Activated CD8-positive, alpha-beta memory T cell treated with anti-CD3 and anti-CD28 coated beads for 1 hour (primary cell): ENCODE measurements at regions not wholly inside any gene's neighbourhood (a gene's known extent, or its start where the extent isn't known, plus 50 kb on each side); places are given as distances from the start of the nearest gene placed in this dataset.

ENCODE experiments used
- DNase-seq, 2 donors: peaks; one replicate each; pipeline ENCODE4 v3.0.0-alpha.2; 2020; ENCODE audit warnings: low read depth in 1 of 2; ENCODE audit errors: extremely low read depth in 1 of 2

DNA sequence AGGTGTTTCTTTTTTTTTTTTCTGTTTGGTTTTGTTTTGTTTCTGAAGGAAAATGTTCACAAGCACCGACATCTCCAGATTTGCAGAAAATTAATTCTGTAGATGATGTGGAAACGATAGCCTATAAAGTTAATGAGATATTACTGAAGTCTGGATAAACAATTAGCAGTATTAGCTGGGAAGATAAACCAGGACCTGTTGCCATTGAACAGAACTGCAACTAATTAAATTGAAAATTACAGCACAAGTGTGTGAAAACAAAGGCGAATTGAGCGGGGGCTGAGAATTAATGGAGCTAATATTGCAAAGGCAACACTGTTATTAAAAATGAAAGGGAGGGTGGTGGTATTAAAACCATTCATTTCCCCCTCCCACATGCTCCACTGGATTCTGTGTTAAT, 107.5 kb upstream of the AJAP1 start:
- DNase-seq: no peak

DNA sequence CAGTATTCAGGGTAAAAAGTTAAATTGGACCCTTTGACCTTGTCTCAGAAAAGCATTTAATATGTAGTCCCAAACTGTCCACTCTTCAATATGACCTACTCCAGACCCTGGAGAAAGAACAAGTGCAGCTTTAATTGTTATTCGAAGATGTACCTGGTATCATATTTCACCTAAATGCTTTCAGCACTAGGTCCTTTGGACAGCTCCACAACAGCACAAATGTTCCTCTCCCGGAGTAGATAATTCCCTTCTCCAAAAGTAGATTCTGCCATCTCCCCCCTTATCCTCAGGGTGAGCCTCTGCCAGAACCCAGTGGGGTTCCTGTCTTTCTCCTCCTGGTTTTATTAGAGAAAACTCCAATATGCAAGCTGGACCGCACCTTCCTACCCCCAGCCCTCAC, 104.5 kb upstream of the AJAP1 start:
- no peak for DNase-seq

GRCh38 chr1:4550941-4551340, 103.5 kb upstream of the AJAP1 start:
- DNase-seq: no peak

DNA sequence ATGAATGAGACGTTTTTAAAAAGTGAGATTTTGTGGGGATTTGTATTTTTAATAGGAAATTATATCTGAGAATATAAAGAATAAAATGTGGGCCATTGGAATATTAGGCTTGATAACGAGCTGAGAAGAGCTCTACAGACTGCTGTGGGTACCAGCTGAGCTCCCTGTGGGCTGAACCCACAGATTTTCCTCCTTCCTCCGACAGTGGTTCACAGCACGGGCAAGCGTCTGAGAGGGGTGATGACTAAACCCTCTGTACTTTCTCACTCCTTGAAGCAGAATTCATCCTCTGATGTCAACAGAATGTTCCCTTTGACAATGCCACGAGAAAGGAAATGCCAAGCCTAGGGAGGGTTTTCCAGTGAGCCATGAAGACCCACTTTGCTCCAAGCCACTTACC, 102.7 kb upstream of the AJAP1 start:
- DNase-seq: no peak

GRCh38 chr1:4553761-4554160, 100.6 kb upstream of the AJAP1 start:
- no peak for DNase-seq

DNA sequence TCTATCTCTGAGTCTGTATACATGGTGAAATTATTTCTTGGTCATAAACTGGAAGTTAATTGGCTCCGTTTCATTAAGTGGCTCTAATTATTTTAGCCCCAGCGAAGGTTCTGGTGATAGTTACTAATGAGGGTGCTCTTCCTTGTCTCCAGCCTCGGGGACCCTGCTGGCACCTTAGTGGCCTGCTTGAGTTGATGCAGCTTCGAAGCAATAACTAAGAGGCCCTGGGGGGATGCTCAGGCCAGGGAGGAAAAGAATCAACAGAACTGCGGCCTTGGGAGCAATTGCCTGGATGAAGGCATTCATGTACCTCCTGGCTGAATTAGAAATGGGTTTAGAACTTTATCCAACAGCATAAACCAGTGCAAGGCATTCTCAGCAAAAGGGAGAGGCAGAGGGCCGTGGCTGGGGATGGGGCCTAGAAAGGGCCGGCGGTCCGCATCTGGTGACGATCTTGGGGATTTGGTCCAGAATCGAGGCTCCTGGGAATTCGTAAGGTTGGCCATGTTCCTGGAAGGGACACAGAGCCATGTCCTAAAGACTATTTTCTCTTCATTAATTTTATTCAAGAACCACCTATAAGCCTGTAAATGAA, 100.0 kb upstream of the AJAP1 start:
- DNase-seq: no peak

GRCh38 chr1:4557949-4558348, 96.5 kb upstream of the AJAP1 start:
- DNase-seq: no peak

DNA sequence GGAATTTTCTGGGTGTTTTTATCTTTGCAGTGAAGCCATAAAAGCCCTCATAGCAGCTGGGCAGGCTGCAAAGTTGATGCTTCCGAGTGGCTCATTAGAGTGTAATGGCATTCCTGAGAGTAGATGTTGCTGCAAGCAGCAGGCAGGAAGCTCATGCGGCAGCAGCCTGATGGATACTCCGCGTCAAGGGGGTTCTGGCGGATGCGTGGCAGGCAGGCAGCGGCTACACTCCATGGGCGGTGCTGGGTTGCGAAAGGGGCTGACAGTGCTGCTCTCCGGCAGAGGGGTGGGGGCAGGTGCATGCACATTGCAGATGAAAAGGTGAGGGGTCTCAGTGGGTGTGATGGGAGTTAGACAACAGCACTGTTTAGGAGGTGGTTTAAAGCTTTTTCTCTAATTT, 93.2 kb upstream of the AJAP1 start:
- DNase-seq: no peak

- no peak for DNase-seq
Measured at GRCh38 chr1:4562321-4562720, 92.1 kb upstream of the AJAP1 start.

DNA sequence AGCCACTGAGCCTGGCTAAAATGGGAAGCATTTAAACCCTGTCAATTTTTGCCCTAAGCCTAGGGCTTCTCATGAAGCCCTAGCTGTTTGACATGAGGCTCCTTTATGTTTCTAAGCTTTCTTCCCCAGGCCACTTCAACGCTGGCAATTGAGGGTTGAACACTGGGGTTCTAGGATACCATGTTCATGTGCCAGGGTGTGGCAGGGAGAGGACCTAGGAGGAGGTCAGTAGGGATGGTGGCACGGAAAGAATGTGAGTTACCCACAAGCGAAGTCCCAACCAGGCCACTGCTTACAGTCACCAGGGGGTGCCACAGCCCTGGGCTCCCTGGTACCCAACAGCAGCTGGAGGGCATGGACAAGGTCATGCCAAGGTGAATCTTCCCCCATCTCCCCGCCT, 90.8 kb upstream of the AJAP1 start:
- no peak for DNase-seq

GRCh38 chr1:4564051-4564450, 90.4 kb upstream of the AJAP1 start:
- no peak for DNase-seq

DNA sequence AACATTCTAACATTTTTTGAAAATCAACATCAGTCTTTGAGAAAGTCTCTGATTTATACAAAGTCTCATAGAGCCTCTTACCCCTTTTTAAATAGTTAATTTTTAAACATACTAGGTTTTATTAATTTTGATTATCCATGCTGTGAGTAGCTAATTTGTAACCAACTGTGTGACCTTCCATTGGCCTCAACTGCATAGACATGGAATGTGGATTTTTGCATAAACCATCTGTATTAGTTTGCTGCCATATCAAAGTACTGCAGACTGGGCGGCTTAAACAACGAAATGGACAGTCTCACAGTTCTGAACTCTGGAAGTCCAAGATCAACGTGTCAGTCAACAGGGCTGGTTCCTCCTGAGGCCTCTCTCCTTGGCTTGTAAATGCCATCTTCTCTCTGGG, 89.2 kb upstream of the AJAP1 start:
- no peak for DNase-seq

DNA sequence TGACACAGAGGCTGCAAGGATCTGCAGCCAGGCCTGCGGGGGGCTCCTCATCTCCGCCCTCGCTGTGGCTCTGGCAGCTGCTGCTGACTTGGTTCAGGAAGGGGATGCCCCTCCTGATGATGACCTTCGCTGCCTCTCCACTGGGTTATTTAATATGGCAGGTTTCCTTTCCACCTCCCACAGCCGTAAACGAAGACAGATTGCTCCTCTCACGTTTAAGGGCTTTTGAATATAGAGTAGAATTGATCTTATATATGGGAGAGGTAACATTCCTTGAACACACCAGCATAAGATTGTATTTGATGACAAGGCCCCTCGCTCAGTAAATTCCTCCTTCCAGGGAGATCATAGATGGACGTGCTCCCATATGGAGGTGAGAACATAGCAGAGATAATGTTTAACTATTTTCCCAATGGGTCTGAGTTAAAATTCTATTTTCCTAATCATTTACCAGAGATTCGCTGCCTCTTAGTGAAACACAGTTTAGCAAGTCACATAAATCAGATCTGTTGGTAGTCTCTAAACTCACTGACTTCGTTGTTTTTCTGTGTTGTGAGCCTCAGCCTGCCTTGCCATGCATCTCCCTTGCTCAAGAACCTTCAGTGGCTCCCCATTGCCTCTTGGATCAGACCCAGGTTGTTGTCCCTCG, 88.5 kb upstream of the AJAP1 start:
- DNase-seq: no peak

DNA sequence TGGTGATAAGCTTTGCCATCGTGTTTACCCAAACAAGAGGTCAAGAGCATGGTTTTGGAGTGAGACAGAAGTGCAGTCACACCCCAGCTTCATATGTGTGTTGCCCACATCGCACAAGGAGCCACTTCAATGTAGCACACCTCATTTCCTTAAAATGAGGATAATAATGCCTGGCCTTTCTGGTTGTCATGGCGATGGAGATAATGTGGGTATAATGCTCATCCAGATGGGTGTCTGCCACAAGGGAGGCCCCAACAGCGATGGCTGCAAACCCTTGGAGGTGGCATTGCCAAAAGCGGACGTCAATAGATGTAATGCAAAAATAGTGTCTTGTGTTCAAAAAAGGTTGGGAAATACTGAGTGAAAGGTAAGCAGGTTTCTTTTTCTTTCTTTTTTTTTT, 83.1 kb upstream of the AJAP1 start:
- DNase-seq: no peak

DNA sequence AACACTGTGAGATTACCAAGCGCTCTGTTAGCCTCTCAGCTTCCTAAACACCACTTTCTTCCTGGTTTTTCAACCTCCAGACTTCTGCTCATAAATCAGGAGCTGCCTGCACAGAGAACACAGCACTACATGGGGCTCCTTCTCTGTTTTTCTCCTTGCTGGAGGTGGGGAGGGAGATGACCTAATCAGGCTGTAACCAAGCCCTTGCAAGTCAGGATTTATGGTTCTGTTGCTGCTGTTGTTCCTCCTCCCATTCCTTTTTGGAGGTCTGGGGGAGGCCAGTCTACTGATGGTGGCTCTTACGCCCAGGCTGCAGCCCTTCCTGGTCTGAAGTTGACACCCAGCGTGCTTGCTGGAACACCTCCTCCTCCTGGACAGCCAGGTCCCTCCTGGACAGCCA, 80.9 kb upstream of the AJAP1 start:
- no peak for DNase-seq

- DNase-seq: no peak
Measured at GRCh38 chr1:4581807-4582206, 72.6 kb upstream of the AJAP1 start.

DNA sequence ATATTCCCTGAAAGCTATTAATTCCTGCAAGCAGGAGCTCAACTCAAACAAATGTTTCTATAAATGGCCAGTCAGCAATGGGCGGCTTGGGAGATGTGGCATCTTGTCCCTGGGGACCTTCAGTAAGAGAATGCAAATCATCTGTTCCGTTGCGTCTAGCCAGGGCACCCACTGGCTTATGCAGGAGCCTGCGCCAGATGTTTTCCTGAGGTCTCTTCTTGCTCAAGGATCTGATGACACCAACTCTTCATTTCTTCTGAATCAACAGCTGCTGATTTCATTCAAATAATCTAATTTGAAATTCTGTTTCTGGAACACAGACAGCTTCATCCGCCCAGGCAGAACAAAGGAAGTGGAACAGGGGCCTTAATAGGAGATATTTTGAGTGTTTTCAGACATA, 70.0 kb upstream of the AJAP1 start:
- DNase-seq: no peak

DNA sequence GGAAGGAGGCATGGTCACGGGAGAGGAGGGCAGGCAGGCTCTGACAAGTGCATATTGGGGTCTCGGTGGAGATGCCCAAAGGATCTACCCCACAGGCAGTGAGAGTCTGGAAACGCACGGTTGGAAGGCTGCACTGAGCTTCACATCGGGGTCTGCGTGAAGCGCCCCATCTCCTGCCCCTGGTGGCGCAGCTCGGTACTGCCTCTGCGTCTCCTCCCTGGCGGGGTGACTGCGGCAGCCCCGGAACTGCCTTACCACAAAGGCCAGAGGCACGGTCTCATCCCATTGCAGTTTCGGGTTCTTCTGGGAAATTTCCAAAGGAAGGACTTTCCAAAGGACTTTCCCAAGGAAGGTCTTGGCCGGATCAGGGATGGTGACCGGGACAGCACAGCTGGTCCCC, 69.2 kb upstream of the AJAP1 start:
- peak in 1 of 2 donors; percentile 24 for DNase-seq

- DNase-seq: no peak
Measured at GRCh38 chr1:4585705-4586104, 68.7 kb upstream of the AJAP1 start.

- DNase-seq: no peak
Measured at GRCh38 chr1:4586611-4587160, 67.7 kb upstream of the AJAP1 start.

DNA sequence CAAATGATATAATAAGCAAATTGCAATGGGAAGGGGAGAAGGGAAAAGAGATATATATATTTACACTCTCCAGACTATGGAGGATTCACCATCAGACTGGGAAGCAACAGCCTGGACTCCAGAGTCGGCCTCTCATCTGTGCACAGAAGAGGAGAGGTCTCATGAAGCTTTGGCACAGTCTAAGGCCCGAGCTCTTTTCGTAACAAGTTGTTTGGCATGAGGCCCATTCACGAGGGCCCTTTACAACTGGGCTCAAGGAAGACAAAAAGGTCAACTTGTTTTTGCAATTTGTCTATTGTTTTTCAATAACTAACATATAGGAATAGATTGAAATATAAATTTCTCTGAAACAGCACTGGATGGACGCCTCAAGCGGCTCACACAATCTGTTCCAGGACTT, 66.7 kb upstream of the AJAP1 start:
- no peak for DNase-seq

DNA sequence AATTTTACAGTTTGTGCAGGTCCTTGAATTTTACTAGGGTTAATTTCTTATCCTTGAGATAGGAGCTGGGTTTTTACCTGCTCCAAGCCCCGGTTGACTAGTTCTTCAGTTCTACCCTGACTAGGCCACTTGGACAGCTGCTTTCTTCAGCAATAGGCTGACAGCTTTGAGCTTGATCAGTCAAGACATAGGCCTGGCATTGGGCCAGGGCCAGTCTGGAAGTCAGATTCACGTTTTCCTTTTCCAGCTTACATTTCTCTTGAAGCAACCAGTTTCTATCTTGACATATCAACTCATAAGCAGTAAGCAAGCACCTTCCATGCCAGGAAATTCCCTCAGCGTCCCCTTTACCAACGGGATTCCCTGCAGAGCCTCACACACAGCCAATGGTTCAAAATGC, 63.7 kb upstream of the AJAP1 start:
- no peak for DNase-seq

DNA sequence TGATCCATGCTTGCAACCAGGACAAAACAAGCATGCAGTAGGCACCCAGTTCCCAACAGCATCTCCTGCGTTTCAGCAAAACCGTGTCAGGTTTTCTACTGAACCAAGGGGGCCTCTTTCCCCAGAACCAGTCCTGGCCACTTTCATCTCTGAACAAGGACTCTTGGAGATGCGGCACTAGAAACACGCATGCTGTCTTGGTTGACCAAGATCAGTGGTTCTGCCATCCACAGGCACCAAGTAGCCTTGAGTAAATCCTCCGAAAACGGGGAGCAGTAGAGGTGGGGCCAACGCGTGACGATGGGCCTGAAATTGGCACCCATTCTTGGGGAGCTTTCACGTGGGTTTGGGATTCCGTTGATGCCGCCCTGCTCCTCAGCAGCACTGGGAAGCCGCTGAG, 62.5 kb upstream of the AJAP1 start:
- no peak for DNase-seq
